SK-N-SH (cell line): ENCODE measurements at regions not wholly inside any gene's neighbourhood (a gene's known extent, or its start where the extent isn't known, plus 50 kb on each side); places are given as distances from the start of the nearest gene placed in this dataset.
A peak's percentile ranks its signal among the peaks of the same experiment; 100 is the strongest.

Experiments
- CTCF ChIA-PET: fragments of 300-600, 350-600 bp; formaldehyde crosslinking; extraction: SDS; loops from one replicate; lab custom pipeline; 2021; lab: Yijun Ruan, JAX
- POLR2A ChIA-PET: fragments of 350-600 bp; sonication (Branson Sonifier 250); formaldehyde crosslinking; extraction: SDS; loops from one replicate; lab custom pipeline; 2020; ENCODE audit warnings: antibody characterized with exemption, inconsistent platforms; lab: Yijun Ruan, JAX
- DNase-seq: peaks from one replicate; pipeline ENCODE4 v3.0.0; 2012
- H2AFZ ChIP-seq: fragments of 200-600 bp; sonication (generic); 2 replicates; pipeline ENCODE4 v1.8.1; 2016; ENCODE audit warnings: antibody characterized with exemption, mild to moderate bottlenecking, low read depth
- H3F3A ChIP-seq: fragments of 200-600 bp; sonication (generic); replicated peaks from 2 replicates; pipeline ENCODE3; 2016; ENCODE audit warnings: antibody characterized with exemption, mild to moderate bottlenecking; ENCODE audit not compliant: insufficient read depth
- H3K27ac ChIP-seq, 2 experiments: fragments of 200-500 bp in 1 of 2; fragments of 200-600 bp in 1 of 2; sonication (Bioruptor generic) in 1 of 2; sonication (generic), shearing (Covaris generic) in 1 of 2; 2 replicates each; pipeline versions ENCODE4 v1.5.1 to v1.6.1; 2014 to 2016; ENCODE audit warnings: low read depth in 2 of 2, inconsistent platforms in 1 of 2, low read length in 1 of 2, mild to moderate bottlenecking in 1 of 2, mixed read lengths in 1 of 2
- H3K27me3 ChIP-seq: fragments of 200-600 bp; sonication (generic), shearing (Covaris generic); 2 replicates; pipeline ENCODE4 v1.6.1; 2016; ENCODE audit warnings: mixed run types; ENCODE audit not compliant: insufficient read depth
- H3K36me3 ChIP-seq, 2 experiments: fragments of 200-500 bp in 1 of 2; fragments of 200-600 bp in 1 of 2; sonication (Bioruptor generic) in 1 of 2; sonication (generic) in 1 of 2; replicated peaks in 1 of 2; 2 replicates each; pipeline versions ENCODE3 to v1.5.1; 2014 to 2016; ENCODE audit warnings: low read length in 1 of 2, mild to moderate bottlenecking in 1 of 2; ENCODE audit not compliant: insufficient read depth in 2 of 2, control insufficient read depth in 1 of 2
- H3K4me1 ChIP-seq, 2 experiments: fragments of 200-500 bp in 1 of 2; fragments of 200-600 bp in 1 of 2; sonication (Bioruptor generic) in 1 of 2; sonication (generic), shearing (Covaris generic) in 1 of 2; 2 replicates each; pipeline versions ENCODE4 v1.5.1 to v1.6.1; 2014 to 2016; ENCODE audit warnings: low read depth in 1 of 2, low read length in 1 of 2, mixed run types in 1 of 2; ENCODE audit not compliant: insufficient read depth in 2 of 2, control insufficient read depth in 1 of 2
- H3K4me2 ChIP-seq: fragments of 200-600 bp; sonication (generic), shearing (Covaris generic); 2 replicates; pipeline ENCODE4 v1.6.1; 2017; ENCODE audit warnings: mixed run types
- H3K4me3 ChIP-seq, 2 experiments: fragments of 200-500 bp in 1 of 2; fragments of 200-600 bp in 1 of 2; sonication (Bioruptor generic) in 1 of 2; sonication (generic), shearing (Covaris generic) in 1 of 2; 2 replicates each; pipeline versions ENCODE4 v1.5.1 to v1.8.1; 2014 to 2016; ENCODE audit warnings: low read depth in 2 of 2, inconsistent platforms in 1 of 2, low read length in 1 of 2, mild to moderate bottlenecking in 1 of 2, mixed read lengths in 1 of 2, moderate library complexity in 1 of 2
- H3K79me2 ChIP-seq: fragments of 200-600 bp; sonication (generic); 2 replicates; pipeline ENCODE4 v1.8.1; 2017; ENCODE audit warnings: mild to moderate bottlenecking; ENCODE audit not compliant: insufficient read depth
- H3K9ac ChIP-seq: fragments of 200-600 bp; sonication (generic); 2 replicates; pipeline ENCODE4 v1.6.1; 2017; ENCODE audit warnings: mixed run types
- H3K9me2 ChIP-seq: fragments of 200-600 bp; sonication (generic); 2 replicates; pipeline ENCODE4 v1.6.1; 2017; ENCODE audit warnings: mixed run types
- H3K9me3 ChIP-seq: fragments of 200-600 bp; sonication (generic); 2 replicates; pipeline ENCODE4 v1.6.1; 2017; ENCODE audit warnings: mixed run types, mild to moderate bottlenecking, moderate library complexity
- H4K20me1 ChIP-seq: fragments of 200-600 bp; sonication (generic); 2 replicates; pipeline ENCODE4 v1.6.1; 2017; ENCODE audit warnings: mild to moderate bottlenecking, mixed run types; ENCODE audit not compliant: insufficient read depth
- CHD2 ChIP-seq: fragments of 150-350 bp; IDR thresholded peaks from 2 replicates; pipeline ENCODE4 v1.6.1; 2018; ENCODE audit warnings: low read length; ENCODE audit not compliant: partially characterized antibody
- CTCF ChIP-seq: fragments of 200-600 bp; sonication (generic); IDR thresholded peaks from 2 replicates; pipeline ENCODE4 v1.6.1; 2017; ENCODE audit warnings: antibody characterized with exemption, mild to moderate bottlenecking, moderate library complexity
- ELF1 ChIP-seq: IDR thresholded peaks from 2 replicates; pipeline ENCODE4 v1.4.0; 2012
- EZH2phosphoT487 ChIP-seq: fragments of 200-600 bp; sonication (generic); IDR thresholded peaks from 2 replicates; pipeline ENCODE4 v1.6.1; 2017; ENCODE audit warnings: low read depth, mixed run types, mild to moderate bottlenecking, antibody characterized with exemption, moderate library complexity, borderline replicate concordance
- FOXM1 ChIP-seq: IDR thresholded peaks from 2 replicates; pipeline ENCODE4 v1.4.0; 2012; ENCODE audit warnings: low read depth, mild to moderate bottlenecking
- GABPA ChIP-seq: IDR thresholded peaks from 2 replicates; pipeline ENCODE4 v1.4.0; 2012; ENCODE audit warnings: low read depth, mild to moderate bottlenecking
- GATA2 ChIP-seq: sonication (generic); formaldehyde crosslinking; IDR thresholded peaks from 2 replicates; pipeline ENCODE4 v1.5.0; 2020; ENCODE audit warnings: mild to moderate bottlenecking, missing genetic modification reagents
- IRF3 ChIP-seq: fragments of 150-350 bp; IDR thresholded peaks from 2 replicates; pipeline ENCODE4 v1.6.1; 2016; ENCODE audit warnings: mild to moderate bottlenecking, low read depth, low read length
- NFIC ChIP-seq: IDR thresholded peaks from 2 replicates; pipeline ENCODE4 v1.4.0; 2012; ENCODE audit warnings: borderline replicate concordance
- RAD21 ChIP-seq: IDR thresholded peaks from 2 replicates; pipeline ENCODE4 v1.6.1; 2012; ENCODE audit warnings: mild to moderate bottlenecking, low read length
- RFX5 ChIP-seq: IDR thresholded peaks from 2 replicates; pipeline ENCODE4 v1.6.1; 2012; ENCODE audit warnings: mild to moderate bottlenecking, improper control_type of control experiment, low read length
- SMC3 ChIP-seq: IDR thresholded peaks from 2 replicates; pipeline ENCODE4 v1.6.1; 2012; ENCODE audit warnings: low read depth, low read length, improper control_type of control experiment
- WGBS: methylation state at CpG from one replicate; pipeline ENCODE4 v1.1.6; 2017; ENCODE audit warnings: low lambda C conversion rate; 5-methylcytosine and 5-hydroxymethylcytosine counted together

GRCh38 chr11:80321786-80322185 is 881.0 kb upstream of the TENM4 start:
- Histone ChIP-seq H2AFZ (no peak overlapping the region), H3K27me3 (no peaks in the 10 kb centered on the region), H3K9ac (no peak overlapping the region), H3K27ac (no peak overlapping the region), H3K79me2 (no peaks in the 10 kb centered on the region), H3K4me3 (no peak overlapping the region), H3K9me3 (no peaks in the 10 kb centered on the region), H4K20me1 (no peaks in the 10 kb centered on the region), H3K9me2 (no peaks in the 10 kb centered on the region), H3K4me2 (no peak overlapping the region), H3K4me1 (no peaks in the 10 kb centered on the region), H3K36me3 (no peaks in the 10 kb centered on the region), H3F3A (no peaks in the 10 kb centered on the region)
- 3% methylated on average over 2 of the region's 2 CpGs for WGBS
- TF ChIP-seq ELF1, result no peak
- no peak for TF ChIP-seq CHD2
- TF ChIP-seq IRF3, result no peak
- CTCF ChIA-PET, result interaction anchor here (1.1 to 1.8 kb wide), 2 partner anchors 10 to 21 kb away, joined by 3 to 6 read pairs; no protein-coding TSS in a partner anchor
- POLR2A ChIA-PET, result no interaction called here
- no peak for DNase-seq

- no peaks in the 10 kb centered on the region for H3K79me2 ChIP-seq
- peak; percentile 2 for DNase-seq
- H4K20me1 ChIP-seq, result no peaks in the 10 kb centered on the region
- no peak overlapping the region for H3K4me2 ChIP-seq
- ChIA-PET CTCF (interaction anchor here (0.7 to 1.8 kb wide), 2 partner anchors 20 to 21 kb away, joined by 4 to 6 read pairs; no protein-coding TSS in a partner anchor), POLR2A (no interaction called here)
- H3K9me3 ChIP-seq, result no peaks in the 10 kb centered on the region
- H3K4me3 ChIP-seq, result no peak overlapping the region
- no peak overlapping the region for H3K27ac ChIP-seq
- no peaks in the 10 kb centered on the region for H3K9me2 ChIP-seq
- no peaks in the 10 kb centered on the region for H3K36me3 ChIP-seq
- no peaks in the 10 kb centered on the region for H3K4me1 ChIP-seq
- no peaks in the 10 kb centered on the region for H3F3A ChIP-seq
- no peak overlapping the region for H2AFZ ChIP-seq
- H3K27me3 ChIP-seq, result no peaks in the 10 kb centered on the region
- WGBS, result 73% methylated on average over 4 of the region's 4 CpGs
- H3K9ac ChIP-seq, result no peak overlapping the region
- TF ChIP-seq RFX5 (no peak), FOXM1 (no peak), SMC3 (no peak), GATA2 (CRISPR knock-in tag) (no peak), EZH2phosphoT487 (no peak), CTCF (0 out of 2 replicates have a peak, but pooled peaks have one; percentile 23), CHD2 (no peak), RAD21 (0 out of 2 replicates have a peak, but pooled peaks have one; percentile 19), NFIC (no peak), ELF1 (no peak), GABPA (no peak)
Observed at GRCh38 chr11:80320765-80321164, 879.9 kb upstream of the TENM4 start.
